ENCODE measurements at regions not wholly inside any gene's neighbourhood (a gene's known extent, or its start where the extent isn't known, plus 50 kb on each side); places are given as distances from the start of the nearest gene placed in this dataset.
A peak's percentile ranks its signal among the peaks of the same experiment; 100 is the strongest.

DNA sequence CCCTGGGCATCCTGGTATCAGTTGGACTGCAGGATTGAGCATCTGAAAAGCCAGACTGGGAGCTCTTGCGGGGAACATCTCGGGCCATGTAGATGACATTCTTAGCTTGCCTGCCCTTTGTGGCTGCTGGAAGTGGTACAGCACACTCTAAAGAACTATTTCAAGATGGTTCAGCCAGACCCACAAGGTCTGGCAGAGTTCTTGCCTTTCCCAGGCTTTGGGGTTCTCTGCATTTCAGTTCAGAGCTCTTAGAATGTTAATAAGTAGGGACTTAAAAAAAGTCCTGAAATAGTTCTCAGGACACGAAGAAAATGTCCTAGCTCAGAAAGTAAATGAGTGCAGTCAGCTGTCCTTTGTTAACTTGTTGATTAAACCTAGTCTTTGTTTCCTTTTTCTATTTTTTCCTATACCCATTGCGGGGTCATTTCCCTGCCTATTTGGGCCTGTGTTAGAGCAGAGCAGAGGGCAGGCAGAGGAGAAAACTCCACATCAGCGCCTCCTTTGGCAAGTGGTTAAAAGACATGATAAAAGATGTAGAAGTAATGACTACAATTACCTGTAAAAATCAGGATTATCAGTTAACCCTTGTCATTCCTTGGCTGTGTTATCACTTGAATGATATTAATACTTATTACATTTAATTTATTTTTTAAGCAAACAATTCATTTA, 291.5 kb downstream of the ZSWIM6 start:
- no peak for DNase-seq

DNA sequence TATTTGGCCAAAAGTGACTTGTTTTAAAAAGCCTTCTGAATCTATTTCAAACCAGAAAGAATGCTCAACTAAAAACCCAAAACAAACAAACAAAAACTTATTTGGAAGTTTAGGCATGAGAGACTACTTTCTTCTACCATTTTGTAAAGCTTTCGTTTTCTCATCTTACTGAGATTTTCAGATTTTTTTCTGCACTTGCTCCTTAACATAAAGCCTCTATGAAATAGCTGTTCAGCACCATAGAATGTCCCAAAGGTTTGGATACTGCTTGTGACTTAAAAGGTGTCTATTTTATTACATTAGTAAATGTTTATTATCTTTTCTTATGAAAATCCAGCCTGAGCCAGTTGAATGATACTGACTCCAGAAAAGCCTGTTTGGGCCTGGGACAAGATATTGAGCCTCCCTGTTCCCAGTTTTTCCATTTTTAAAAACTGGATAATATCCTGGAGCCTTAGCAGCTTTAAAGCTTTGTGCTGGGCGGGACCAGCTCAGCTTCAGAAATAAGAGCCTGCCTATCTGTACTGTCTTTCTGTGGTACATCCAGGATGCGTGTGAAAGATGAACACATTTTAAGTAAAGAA, 292.6 kb downstream of the ZSWIM6 start:
- DNase-seq: no peak

DNA sequence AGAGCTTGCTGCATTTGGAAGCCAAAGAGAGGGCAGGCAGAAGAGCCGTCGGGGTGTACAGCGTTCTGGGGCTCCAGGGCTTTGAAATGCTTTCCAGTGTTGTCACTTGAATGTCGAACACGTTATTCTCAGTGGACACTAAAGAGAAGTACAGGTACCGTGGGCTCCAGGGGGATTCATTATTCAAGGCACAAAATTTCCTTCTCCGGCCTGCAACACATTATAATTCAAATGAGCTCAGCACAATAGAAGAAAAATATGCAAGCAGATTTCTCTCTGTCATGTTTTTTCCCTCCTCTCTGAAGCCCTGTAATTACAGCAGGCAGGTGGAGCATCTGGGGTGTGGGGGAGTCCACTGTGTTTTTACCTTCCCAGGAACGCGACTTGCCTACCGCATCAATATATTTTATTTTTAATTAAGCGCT, 293.1 kb downstream of the ZSWIM6 start:
- peak; percentile 35 for DNase-seq

DNA sequence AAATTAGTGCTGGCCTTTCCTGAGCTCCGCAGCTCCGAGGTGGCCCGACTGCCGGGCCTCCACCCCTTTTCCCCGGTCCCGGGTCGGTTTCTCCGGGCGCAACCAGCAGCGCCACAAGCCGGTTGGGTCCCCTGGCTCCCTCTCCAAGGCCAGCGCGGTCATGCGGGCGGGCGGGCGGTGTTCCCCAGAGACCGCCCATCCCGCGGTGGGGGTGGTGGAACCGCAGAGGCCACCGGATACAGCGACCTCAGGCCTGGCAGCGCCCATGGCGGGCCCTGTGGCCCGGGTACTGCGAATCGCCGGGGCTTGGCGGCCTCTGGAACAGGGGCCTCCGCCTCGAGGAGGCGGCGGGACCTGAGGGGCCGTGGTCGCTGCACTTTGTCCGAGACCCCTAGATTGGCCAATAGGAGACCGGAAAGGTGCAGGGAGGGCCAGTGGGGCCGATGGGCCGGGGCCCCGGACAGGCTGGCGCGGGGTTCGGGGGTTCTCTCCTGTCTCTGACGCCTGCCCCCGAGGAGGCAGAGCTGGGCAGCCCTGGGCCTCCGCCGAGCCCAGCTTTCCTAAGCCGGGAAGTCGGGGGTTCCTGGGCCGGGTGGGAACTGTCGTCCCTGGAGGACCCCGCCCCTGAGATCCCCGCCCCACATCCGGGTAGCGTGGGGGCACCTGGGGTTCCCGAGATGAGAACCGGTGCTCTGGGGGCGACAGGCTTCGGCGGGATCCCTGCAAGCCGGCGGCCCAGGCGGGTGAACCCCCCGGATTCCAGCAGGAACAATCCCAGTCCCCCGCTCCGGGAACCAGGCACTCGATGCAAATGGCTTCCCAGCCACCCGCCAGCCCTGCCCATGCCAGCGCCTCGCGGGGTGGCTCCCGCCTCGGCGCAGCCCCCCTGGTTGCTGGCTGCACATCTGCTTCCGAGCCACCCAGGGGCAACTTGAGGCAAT, 293.9 kb downstream of the ZSWIM6 start:
- DNase-seq: peak; percentile 59

DNA sequence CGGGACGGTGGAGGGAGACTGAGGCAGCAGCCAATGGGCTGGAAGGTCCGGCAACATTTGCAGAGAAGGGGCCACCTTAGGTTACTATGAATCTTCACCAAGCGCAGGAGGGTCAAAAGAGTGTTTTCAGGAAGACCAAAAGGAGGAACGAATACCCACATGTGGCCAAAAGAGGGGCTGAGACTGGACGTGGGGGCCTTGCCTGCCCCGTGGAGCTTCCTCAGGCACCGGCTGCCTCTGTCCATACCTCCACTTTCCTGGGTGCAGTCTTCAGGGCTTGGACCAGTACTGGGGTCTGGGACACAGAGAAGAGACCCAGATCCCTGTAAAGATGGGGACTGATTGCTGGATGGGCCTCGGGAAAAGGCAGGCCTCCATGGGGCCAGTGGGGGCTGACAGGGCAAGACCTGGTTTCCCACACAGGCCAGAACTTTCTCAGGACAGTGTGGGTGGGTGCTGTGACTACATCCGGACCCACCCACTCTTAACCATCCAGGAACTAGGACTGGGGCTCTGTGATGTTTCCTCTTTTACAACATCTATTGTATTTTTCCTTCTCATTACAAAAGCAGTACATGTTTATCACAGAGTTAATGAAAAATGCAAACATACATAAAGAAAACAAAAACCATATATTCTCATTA, 294.7 kb downstream of the ZSWIM6 start:
- DNase-seq: no peak

DNA sequence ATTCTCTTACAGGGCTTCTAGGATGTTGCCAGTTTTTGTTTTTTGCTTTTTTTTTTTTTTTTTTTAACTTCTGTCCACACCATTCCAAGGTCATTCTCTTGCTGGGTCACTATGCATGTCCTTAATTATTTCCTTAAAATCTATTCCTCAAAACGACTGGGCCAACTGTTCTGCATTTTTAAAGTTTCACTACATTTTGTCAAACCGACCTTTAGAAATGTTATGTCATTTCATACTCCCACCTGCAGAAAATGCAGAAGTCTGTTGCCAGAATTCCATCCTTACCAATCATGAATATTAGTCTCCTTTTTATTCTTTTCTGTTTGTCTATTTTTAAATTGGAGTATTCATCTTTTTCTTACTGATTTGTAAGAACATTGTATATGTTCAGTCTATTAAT, 295.5 kb downstream of the ZSWIM6 start:
- no peak for DNase-seq

DNA sequence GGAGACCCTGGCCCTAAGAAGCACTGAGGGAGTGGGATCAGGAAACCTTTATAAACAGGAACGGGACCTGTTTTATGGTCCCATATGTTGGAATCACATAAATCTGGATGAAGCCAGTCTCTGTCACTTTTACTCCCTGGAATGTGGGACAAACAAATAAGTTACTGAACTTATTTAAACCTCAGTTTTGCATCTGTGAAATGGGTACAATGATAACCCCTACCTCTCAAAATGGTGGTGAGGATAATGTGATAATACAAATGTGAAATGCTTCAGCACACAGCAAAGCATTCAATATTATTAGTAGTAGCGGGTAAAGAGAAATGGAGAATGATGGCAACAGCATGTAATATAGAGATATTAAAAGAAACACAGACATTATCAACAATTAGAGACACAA, 298.9 kb downstream of the ZSWIM6 start:
- no peak for DNase-seq

DNA sequence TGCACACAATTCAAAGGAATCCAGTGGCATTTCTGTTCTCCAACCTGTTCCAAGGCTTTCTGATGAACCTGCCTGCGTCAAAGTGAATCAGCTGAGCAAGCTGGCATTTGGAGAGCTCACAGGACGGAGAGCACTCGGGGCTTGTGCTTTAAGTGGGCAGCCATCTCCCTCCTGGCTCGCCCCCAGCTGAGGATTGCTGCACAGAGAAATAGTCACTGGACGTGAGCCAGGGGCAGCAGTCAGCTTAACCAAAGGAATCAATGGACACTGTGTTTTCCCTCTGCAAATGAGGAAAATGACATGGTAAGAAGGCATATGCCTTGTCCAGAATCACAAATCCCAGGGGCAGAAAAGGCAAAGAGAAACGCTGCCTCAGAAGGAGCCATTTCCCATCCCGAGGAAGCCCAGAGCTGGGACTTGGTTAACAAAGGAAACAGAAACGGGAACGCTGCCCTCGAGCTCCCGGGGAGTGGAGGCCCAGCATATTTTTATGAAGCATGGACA, 299.4 kb downstream of the ZSWIM6 start:
- DNase-seq: no peak

DNA sequence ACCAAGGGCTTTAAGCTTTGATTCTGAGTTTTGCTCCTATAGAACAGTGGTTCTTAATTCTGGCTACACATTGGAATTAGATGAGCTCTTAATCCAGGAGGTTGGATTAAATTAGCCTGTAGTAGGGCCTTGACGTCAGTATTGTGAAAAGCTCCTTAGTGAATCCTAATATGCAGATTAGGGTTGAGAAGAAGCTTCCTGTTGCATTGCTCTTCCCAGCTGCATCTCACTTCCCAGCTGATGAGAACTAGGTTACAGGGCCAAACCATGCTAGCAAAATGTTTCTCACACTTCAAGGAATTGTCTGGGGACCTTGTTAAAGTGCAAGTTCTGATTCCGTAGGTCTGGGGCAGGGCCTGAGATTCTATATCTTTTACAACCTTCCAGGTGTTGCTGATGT, 300.0 kb downstream of the ZSWIM6 start:
- DNase-seq: no peak

DNA sequence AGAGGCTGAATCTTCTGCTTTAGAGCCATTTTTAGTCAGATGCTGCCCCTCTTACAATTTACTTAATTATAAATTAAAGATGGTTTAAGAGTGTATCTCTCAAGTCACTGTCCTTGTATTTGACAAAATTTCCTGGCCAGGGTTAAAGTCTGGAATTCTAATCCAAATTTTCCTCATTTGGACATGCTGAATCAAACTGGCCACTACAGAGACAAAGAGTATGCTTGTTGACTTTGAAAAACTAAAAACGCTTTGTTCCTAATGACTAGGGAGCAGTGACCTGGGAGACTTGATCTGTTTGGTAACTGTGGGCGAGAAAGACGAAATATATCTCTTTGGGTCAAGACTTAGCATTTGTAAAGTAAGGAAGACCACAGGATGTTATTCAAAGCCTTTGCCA, 303.2 kb downstream of the ZSWIM6 start:
- DNase-seq: no peak

DNA sequence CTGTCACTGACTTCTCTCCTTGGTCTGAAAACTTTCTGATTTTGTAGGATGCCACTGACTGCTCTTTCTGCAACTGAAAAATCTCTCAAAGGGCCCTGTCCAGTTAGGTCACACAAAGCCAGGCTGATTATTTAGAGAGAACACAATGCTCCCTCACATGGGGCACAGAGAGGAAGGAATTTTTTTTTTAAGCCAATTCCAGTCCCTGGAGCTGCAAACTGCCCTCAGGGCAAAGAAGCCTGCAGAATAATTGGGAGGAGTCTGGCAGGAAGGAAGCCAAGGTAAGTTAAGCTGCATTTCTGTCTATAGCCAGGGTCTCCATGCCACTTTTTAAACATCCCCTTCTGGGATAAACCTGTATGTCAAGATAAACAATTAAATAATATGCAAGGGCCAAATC, 305.5 kb downstream of the ZSWIM6 start:
- no peak for DNase-seq

DNA sequence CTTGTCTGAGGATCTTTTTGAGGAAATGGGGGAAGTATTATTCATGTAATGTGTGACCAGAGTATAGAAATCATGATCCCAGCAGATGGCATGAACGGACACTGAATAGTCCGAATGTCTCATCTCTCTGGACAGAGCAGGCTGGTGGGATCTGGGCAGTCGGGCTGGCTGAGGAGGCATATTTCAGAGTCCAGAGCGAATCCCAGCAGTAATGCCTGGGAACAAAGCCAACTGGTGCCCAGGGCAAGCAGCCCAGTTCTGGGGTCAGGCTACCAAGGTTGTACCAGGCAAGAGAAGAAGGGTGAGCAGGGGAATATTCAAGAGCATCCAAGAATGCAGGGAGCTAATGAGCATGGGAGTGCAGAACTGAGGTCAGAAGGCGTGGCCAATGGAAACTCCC, 306.4 kb downstream of the ZSWIM6 start:
- DNase-seq: no peak

DNA sequence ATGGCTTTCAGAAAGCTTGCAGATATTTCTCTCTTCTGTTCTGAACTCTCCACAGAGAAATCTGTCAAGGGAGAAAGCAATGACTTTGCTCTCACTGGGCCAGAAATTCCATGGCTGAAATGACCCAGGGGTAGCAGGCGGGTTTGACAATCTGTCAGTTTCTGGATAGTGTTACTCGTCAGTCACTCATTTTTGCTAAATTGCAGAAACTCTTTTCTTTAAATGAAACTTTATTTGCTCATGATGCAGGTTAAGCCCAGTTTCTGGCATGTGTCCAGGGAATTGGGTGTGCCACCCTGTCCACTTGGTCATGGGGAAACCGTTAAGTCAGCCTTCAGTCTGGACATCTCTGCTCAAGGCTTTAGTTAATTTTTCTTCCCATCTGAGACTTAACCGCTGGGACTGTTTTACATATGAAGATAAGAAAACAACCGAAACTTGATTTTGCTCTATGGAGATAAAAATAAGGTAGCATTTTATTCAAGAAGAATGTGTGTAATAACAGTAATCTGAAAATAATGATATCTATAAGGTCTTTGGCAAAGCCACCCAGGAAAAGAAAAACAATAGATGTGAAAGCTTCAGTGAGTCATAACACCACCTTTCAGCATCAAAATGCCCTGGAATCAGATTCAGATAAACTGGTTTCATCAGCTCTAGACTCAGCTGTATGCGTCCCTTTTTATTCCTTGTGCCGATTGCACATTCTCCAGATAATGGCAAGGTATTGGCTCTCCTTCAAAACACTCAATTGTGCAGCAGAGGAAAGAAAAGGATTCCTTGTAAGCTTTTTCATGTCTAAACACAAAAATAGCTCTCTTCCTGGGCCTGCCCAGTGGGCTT, 308.3 kb downstream of the ZSWIM6 start:
- DNase-seq: no peak

DNA sequence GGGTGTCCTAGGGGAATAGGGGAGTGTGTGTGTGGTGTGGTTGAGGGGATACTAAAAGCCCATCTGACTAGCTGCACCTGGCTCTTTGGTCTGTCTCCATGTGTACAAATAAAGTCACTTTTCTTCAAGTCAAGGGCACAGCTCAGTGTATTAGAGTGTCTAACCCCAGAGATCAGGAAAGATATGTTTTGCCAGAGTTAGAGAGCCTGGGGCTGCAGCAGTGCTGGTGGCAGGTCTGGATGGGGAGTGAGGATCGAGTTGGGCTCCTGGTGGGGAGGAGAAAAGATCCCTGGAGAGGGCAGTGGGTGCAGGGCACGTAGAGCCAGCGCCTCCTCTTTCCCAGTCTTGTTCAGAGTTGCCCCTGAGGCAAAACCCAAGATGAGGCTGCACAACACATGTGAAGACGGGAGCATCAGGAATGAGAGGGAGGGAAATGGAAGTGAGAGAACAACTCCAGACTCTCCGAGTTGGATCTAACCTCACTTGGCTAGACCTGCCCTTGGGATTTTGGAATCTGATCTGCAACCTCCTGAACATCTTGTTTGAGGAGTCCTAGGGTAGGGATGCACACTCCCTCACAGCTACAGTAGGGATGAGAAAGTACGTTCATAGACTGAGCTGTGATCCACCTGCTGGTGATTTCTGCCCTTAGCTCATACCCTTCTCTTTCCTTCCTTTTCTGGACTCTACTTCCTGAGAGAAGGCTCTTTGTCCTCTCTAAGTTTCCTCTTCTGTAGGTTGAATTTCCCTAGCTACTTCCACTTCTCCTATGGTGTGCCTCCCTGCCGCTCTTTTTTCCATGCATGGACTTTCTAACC, 309.9 kb downstream of the ZSWIM6 start:
- DNase-seq: no peak

DNA sequence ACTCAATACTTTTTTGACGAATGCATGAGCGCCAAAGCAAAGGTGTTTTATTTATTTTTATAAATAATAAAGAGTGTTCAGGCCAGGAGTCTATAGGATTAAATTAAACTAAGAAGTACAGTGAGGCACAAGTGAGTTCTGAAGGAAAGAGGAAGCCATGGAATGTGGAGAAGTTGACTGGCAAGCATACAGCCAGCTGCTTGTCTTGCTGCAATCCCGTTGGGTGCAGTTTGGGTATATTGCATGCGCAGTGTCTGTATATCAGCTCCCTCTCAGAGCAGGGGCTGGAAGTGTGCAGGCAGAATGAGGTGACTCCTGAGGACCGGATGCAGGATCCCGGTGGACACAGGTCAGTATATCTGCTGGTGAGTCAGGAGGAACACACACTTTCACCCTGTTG, 315.6 kb downstream of the ZSWIM6 start:
- DNase-seq: no peak

DNA sequence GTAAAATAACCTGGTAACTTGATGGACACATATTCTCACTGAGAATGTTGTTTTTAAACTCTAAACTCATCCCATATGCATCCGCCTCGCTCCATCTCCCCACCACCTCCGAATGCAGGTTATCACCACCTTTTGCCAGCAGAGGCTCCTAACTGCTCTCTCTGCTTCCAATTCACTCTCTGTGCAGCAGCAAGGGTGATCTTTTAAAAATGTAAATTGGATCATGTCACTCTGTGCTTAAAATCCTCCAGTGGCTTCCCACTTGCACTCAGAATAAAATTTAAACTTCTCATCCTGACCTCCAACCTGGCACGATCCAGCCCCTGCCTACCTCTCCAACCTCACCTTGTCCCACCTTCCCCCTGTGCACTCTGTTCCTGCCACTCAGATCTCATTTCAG, 317.2 kb downstream of the ZSWIM6 start:
- no peak for DNase-seq

DNA sequence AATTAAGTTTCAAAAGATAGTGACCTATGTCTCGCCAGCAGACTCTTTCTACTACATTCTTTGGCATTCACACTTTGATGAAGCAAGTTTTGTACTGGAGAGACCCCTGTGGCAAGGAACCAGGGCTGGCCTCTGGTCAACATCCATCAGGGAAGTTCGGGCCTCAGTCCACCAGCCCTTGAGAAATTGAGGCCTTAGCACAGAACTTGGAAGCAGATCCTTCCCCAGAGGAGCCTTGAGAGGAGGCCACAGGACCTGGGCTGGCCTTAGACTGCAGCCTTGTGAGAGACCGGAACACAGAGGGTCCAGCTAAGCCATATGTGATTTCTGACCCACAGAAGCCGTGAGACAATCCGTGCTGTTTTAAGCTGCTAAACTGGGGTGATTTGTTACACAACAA, 317.9 kb downstream of the ZSWIM6 start:
- DNase-seq: no peak

DNA sequence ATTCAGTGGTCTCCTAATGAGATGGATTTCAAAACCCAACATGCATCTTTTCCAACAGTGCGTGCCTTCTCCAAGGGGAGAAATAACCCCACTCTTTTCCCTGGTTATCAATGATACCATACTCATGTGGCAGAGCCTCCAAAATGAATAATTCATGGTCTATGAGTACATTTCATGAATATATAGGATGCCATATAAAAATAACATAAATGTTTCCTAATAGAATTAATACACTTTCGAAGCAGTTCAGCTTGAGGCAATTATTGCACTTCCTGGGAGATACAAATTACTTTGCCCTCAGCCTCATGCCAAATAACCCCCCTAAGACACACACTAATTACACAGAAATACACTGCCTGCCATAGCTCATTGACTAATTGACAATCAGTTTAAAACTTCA, 318.6 kb downstream of the ZSWIM6 start:
- no peak for DNase-seq

DNA sequence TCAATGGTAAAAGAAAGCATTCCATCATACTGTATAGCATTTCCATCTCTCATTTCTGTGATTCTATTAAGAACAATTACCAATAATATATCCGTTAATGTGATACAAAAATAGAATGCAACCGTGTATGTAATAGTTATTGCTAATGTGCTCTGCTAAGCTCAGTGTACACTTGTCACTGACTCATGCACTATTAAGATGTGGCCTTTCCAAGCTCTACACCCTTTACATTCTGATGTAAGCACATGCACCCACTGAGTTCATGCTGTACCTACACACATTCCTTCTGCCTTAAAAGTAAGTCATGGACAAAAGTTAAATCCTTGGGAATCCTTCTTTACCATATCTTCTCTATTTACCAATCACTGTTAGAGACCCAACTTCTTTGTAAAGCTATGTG, 319.1 kb downstream of the ZSWIM6 start:
- DNase-seq: no peak

DNA sequence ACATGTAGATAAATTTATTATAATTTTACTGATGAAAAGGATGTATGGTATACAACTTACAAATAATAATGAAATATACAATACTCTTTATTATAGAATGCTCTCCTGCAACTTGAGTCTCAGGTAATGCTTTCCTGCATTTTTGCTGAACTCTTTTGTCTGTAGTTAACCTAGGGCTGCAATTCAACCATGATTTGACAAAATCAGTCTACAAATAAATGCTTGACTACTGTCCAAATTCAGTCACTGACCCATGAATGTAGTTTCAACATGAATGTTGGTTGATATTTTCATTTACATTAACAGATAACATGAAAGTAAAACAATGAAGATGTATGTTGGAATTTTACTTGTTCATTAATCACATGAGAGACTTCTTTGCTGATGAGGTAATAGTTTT, 320.9 kb downstream of the ZSWIM6 start:
- no peak for DNase-seq

DNA sequence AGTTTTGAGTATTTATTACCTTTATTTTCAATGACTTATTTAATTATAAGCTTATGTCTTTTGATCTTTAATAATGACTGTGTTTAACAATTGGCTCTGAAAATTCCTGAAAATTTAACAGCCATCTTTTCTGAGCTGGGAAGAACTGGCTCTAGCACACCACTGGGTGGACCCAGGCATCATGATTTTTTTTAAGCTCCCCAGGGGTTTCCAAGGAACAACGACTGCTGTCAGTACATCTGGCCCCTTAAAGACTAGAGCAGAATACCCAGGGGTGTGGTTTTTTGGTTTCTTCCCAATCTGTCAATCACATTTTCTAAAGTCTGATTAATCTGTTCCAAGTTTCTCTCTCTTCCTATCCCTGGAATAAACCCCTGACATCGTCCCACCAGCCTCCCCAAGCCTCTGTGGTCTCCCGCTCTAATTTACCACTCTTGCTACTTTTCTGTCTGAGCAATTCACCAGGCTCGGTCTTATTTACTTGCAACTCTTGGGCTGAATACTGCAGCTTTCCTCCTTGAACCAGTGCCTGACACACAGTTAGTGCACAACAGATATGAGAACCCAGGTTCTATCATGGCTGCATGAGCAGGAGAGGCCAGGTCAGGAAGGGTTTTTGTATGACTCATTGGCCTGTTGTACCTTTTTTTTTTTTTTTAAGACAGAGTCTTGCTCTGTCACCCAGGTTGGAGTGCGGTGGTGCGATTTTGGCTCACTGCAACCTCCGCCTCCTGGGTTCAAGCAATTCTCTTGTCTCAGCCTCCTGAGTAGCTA, 321.9 kb downstream of the ZSWIM6 start:
- no peak for DNase-seq
